Transverse colon (tissue), 4 donors: ENCODE measurements at regions not wholly inside any gene's neighbourhood (a gene's known extent, or its start where the extent isn't known, plus 50 kb on each side); places are given as distances from the start of the nearest gene placed in this dataset.

ENCODE experiments used
- DNase-seq: peaks from one replicate; pipeline ENCODE4 v3.0.0-alpha.2; 2019
- H3K27ac ChIP-seq, 4 donors: fragments of 200-600 bp; sonication (generic); 2 replicates each; pipeline ENCODE4 v1.5.1; 2016 to 2018; ENCODE audit warnings: inconsistent platforms in 4 of 4
- H3K27me3 ChIP-seq: fragments of 200-600 bp; sonication (generic); 2 replicates; pipeline ENCODE4 v1.5.1; 2017; ENCODE audit warnings: inconsistent platforms
- H3K36me3 ChIP-seq, 4 donors: fragments of 200-600 bp; sonication (generic); 2 replicates each; pipeline ENCODE4 v1.5.1; 2017 to 2019; ENCODE audit warnings: inconsistent platforms in 4 of 4
- H3K4me1 ChIP-seq, 4 donors: fragments of 200-600 bp; sonication (generic); 2 replicates each; pipeline ENCODE4 v1.5.1; 2017 to 2020; ENCODE audit warnings: inconsistent platforms in 4 of 4
- H3K4me3 ChIP-seq, 4 donors: fragments of 200-600 bp; sonication (generic); 1 replicate in 1 of 4; 2 replicates in 3 of 4; pipeline versions ENCODE4 v1.5.1 to v1.6.1; 2017 to 2019; ENCODE audit warnings: inconsistent platforms in 4 of 4
- H3K9me3 ChIP-seq, 2 donors: fragments of 200-600 bp; sonication (generic); 2 replicates each; pipeline ENCODE4 v1.5.1; 2017 to 2019; ENCODE audit warnings: inconsistent platforms in 2 of 2
- EP300 ChIP-seq: sonication (generic); formaldehyde crosslinking; IDR thresholded peaks from one replicate; pipeline ENCODE4 v1.6.1; 2017; ENCODE audit warnings: antibody characterized with exemption, low read depth
- POLR2A ChIP-seq: fragments of 450-650 bp; IDR thresholded peaks from one replicate; pipeline ENCODE4 v1.6.1; 2016; ENCODE audit warnings: antibody characterized with exemption, mild to moderate bottlenecking, moderate library complexity
- POLR2AphosphoS5 ChIP-seq, 3 donors: sonication (generic); formaldehyde crosslinking; IDR thresholded peaks; one replicate each; pipeline ENCODE4 v1.6.1; 2016; ENCODE audit warnings: antibody characterized with exemption in 3 of 3
- WGBS, 2 donors: methylation state at CpG; one replicate each; pipeline ENCODE4 v1.1.5; 2018; ENCODE audit warnings: low coverage in 1 of 2; 5-methylcytosine and 5-hydroxymethylcytosine counted together
- in situ Hi-C, 4 donors: fragments of 200-750 bp; cut with MboI; loops; one replicate each; pipeline versions ENCODE4 v1.15.0 to v1.15.1; 2017; ENCODE audit warnings: low sequenced_read_pairs in 3 of 4, low pct_ligation_motif_present in 1 of 4, low pct_unique_long_range_greater_than_20kb in 1 of 4
- intact Hi-C: fragments of 100-400 bp; cut with DNase I; formaldehyde crosslinking; loops from one replicate; pipeline ENCODE4 v1.15.1; 2023; ENCODE audit warnings: low total_unique reads
- TF ChIP-seq, protein P1 (sequence below), 5 experiments: fragments of 200-600 bp in 3 of 5; fragments of 450-650 bp in 2 of 5; sonication (generic) in 3 of 5; IDR thresholded peaks; 1 replicate in 2 of 5; 2 replicates in 3 of 5; pipeline ENCODE4 v1.5.1; 2016 to 2017; ENCODE audit warnings: antibody characterized with exemption in 5 of 5, inconsistent platforms in 3 of 5, mild to moderate bottlenecking in 2 of 5, moderate library complexity in 1 of 5

DNA sequence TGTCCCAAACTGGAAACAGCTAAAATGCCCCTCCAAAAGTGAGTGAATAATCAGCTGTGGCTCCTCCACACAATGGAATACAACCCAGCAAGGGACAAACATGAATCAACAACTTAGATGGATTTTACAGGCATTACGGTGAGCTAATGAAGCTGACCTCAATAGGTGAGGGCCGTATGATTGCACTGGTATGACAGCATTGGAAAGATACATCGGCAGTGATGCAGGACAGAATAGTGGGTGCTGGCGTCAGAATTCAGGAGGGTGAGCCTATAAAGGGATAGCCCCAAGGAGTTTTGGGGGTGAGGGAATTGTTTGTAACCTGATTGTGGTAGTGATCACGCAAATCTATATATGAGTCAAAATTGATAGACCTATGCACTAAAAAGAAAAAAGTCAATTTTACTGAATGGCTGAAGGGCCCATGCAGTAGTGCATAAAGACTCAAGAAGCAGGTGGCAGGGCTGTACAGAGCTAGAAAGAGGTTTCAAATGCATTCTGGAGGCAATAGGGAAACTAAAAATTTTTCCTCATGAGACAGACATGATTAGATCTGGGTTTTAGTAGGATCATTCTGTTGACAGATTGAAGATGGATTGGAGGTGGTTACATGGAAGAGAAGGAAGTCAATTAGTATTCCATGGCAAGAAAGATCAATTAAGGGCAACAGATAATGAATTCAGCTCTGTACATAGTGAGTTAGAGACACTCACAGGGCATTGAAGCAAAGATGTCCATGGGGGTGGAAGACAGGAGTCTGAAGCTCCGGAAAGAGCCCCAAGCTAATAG is 90.8 kb downstream of the IRS2 start:
- TF ChIP-seq EP300, result no peak
- TF ChIP-seq POLR2AphosphoS5 (IDR thresholded peaks at IDR 0.05), result no peak
- TF ChIP-seq, protein P1, sequence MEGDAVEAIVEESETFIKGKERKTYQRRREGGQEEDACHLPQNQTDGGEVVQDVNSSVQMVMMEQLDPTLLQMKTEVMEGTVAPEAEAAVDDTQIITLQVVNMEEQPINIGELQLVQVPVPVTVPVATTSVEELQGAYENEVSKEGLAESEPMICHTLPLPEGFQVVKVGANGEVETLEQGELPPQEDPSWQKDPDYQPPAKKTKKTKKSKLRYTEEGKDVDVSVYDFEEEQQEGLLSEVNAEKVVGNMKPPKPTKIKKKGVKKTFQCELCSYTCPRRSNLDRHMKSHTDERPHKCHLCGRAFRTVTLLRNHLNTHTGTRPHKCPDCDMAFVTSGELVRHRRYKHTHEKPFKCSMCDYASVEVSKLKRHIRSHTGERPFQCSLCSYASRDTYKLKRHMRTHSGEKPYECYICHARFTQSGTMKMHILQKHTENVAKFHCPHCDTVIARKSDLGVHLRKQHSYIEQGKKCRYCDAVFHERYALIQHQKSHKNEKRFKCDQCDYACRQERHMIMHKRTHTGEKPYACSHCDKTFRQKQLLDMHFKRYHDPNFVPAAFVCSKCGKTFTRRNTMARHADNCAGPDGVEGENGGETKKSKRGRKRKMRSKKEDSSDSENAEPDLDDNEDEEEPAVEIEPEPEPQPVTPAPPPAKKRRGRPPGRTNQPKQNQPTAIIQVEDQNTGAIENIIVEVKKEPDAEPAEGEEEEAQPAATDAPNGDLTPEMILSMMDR (IDR thresholded peaks at IDR 0.05), result no peak
- TF ChIP-seq POLR2A, result no peak
- intact Hi-C loops (no loop called here), in situ Hi-C loops (no loop called here)
- Histone ChIP-seq H3K27ac (no peak overlapping the region), H3K27me3 (no peaks in the 10 kb centered on the region), H3K4me1 (peaks cover 6 to 21% (median 14%) of the 10 kb centered on the region in 4 donors), H3K4me3 (no peak overlapping the region), H3K9me3 (no peaks in the 10 kb centered on the region), H3K36me3 (no peaks in the 10 kb centered on the region)
- DNase-seq, result no peak
- WGBS, 2 donors, result 83 to 85% methylated on average over 6 of the region's 6 CpGs

DNA sequence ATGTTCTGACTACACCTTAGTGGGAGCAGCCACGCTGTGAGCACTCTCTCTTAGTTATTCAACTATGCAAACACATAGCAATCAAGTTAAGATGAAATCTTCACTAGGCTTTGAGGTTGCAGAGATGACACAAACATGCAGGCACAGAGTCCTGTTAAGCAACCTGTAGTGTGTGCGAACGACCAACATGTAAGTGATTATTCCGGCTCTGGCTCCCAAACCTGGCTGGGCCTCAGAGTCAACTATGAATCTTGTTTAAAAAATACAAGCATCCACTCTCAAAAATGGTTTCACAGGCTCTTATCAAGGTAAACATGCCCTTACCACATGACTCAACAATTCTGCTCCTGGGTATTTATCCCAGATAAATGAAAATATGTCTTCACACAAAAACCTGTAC is 91.4 kb downstream of the IRS2 start:
- TF ChIP-seq POLR2A (no peak), POLR2AphosphoS5 (IDR thresholded peaks at IDR 0.05) (no peak), EP300 (no peak)
- TF ChIP-seq, protein P1 (IDR thresholded peaks at IDR 0.05), result no peak
- Histone ChIP-seq H3K4me1 (peaks cover 6 to 15% (median 10%) of the 10 kb centered on the region in 4 donors), H3K9me3 (no peaks in the 10 kb centered on the region), H3K27ac (no peak overlapping the region), H3K36me3 (no peaks in the 10 kb centered on the region), H3K4me3 (no peak overlapping the region), H3K27me3 (no peaks in the 10 kb centered on the region)
- WGBS, 2 donors, result 75 to 92% methylated on average over 1 to 4 of the region's 4 CpGs
- in situ Hi-C loops (no loop called here), intact Hi-C loops (no loop called here)
- no peak for DNase-seq

DNA sequence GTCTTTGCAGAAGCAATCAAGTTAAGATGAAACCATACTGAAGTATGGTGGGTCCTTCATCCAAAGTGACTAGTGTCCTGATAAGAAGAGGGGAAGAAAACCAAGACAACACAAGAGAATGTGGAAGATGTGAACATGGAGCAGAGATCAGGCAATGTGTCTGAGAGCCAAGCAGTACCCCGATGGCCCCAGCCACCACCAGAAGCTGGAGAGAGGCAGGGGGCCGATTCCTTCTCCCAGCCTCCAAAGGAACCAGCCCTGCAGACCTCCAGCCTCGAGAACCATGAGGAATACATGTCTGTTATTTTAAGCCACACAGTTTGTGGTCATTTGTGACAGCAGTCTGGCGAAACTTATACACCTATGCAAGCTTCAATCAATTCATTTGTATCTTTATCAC is 93.2 kb downstream of the IRS2 start:
- in situ Hi-C loops, result no loop called here
- 77 to 83% methylated on average over 1 to 4 of the region's 4 CpGs for WGBS, 2 donors

DNA sequence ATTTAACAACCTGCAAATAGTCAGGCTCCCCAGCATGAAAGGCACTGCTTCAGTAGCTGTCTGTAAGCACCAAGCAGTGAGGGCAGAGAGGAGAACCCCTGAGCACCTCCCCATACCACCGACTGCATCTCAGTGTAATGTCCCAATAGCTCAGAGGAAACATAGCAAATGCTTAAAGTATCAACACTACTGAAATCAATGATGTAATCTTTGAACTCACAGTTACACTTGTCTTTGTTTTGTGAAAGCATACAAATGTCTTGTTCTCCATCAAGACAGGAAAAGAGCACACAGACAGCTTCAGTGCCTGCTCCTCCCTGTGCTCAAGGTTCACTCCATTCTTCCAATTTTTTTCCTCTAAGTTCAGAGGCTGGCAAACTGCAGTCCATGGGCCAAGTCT is 94.7 kb downstream of the IRS2 start:
- no peak for DNase-seq
- in situ Hi-C loops, result no loop called here
- Histone ChIP-seq H3K27ac (no peak overlapping the region), H3K4me1 (peaks cover 0 to 20% (median 9%) of the 10 kb centered on the region in 4 donors), H3K9me3 (no peaks in the 10 kb centered on the region), H3K36me3 (no peaks in the 10 kb centered on the region), H3K27me3 (no peaks in the 10 kb centered on the region), H3K4me3 (no peak overlapping the region)
- WGBS, 2 donors, result 37% methylated on average over 1 of the region's 1 CpG; no CpG with 5 or more reads in 1 of the 2 donors
- intact Hi-C loops, result no loop called here
- TF ChIP-seq POLR2A, result no peak
- TF ChIP-seq EP300, result no peak
- TF ChIP-seq POLR2AphosphoS5 (IDR thresholded peaks at IDR 0.05), result no peak
- TF ChIP-seq, protein P1 (IDR thresholded peaks at IDR 0.05), result no peak

More for the DNA sequence above, 93.2 kb downstream of the IRS2 start:
- no peaks in the 10 kb centered on the region for H3K36me3 ChIP-seq
- H3K4me1 ChIP-seq, result peaks cover 0 to 7% (median 1%) of the 10 kb centered on the region in 4 donors
- no peak overlapping the region for H3K27ac ChIP-seq
- no peaks in the 10 kb centered on the region for H3K27me3 ChIP-seq
- intact Hi-C loops, result no loop called here
- H3K4me3 ChIP-seq, result no peak overlapping the region
- no peak for DNase-seq
- TF ChIP-seq POLR2A (no peak), POLR2AphosphoS5 (IDR thresholded peaks at IDR 0.05) (no peak), EP300 (no peak)
- TF ChIP-seq, protein P1 (IDR thresholded peaks at IDR 0.05), result no peak
- H3K9me3 ChIP-seq, result no peaks in the 10 kb centered on the region
